Activated effector memory CD4-positive, alpha-beta T cell treated with anti-CD3 and anti-CD28 coated beads, Interleukin-2, amount 50 U/mL, for 16 hours (primary cell): ENCODE measurements at regions not wholly inside any gene's neighbourhood (a gene's known extent, or its start where the extent isn't known, plus 50 kb on each side); places are given as distances from the start of the nearest gene placed in this dataset.

ENCODE experiments used
- DNase-seq: peaks from one replicate; pipeline ENCODE4 v3.0.0-alpha.2; 2020

DNA sequence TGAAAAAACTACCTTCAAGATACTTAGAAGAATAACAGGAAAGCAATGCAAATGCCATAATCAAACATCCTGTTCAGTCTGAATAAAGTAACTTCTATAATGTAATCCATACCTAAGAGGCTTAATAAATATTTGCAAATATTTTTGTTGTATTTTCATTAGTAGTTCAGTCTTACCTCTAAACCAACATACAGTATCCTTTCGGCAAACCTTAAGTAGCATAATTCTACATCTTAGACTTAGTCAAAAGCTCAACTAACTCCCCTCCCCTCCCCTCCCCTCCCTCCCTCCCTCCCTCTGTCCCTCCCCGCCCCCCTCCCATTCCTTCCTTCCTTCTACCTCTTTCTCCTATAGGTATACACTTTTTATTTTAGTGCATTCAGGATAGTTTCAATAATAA lies 1373.2 kb downstream of the SUCLG1 start:
- no peak for DNase-seq

GRCh38 chr2:83081826-83082690 lies 1377.0 kb downstream of the SUCLG1 start:
- DNase-seq = no peak

DNA sequence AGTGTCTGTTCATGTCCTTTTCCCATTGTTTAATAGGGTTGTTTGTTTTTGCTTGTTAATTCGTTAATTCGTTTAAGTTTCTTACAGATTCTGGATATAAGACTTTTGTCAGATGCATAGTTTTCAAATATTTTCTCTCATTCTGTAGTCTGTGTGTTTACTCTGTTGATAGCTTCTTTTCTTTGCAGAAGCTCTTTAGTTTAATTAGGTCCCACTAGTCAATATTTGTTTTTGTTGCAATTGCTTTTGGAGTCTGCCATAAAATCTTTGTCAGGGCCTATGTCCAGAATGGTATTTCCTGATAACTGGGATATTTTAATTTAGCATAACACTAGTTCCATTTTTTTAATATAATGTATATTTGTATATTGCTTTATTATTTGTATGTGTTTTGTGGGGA lies 1380.1 kb downstream of the SUCLG1 start:
- DNase-seq = no peak

GRCh38 chr2:83072767-83073166 lies 1386.3 kb downstream of the SUCLG1 start:
- DNase-seq = no peak

GRCh38 chr2:83071914-83072313 lies 1387.2 kb downstream of the SUCLG1 start:
- no peak for DNase-seq

DNA sequence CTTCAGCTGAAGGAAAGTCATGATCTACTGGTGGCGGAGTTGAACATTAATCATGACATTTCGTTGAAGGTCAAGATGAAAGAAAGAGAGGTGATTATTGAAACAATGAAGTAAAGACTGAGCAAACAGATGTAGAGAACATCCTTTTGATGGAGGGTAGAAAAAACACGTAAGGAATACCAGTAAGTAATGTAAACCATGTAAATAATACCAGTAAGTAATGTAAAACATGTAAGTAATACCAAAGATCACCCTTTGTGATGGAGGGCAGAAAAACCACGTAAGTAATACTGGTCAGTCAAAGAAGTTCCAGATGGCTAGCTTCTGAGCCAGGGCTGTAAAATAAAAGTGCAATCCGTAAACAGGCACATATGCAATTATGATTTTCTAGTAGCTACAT lies 1387.7 kb downstream of the SUCLG1 start:
- DNase-seq = no peak

DNA sequence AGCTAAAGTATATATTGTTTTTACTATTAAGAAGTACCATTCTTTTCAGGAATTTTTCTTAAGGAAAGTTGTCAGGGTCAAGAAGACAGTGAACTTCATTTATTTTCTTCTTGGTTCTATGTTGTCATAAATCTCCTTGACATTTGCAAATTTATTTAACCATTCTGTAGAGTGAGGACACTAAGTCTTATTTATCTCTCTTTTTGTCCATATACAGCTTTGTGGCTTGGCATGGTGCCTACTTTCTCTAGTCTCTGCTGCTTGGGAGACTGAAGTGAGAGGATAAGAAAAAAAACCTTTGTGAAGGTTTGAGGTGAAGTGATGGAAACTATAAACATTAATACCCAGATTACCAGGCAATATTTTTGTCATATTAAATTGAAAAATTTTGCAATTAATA lies 1389.4 kb downstream of the SUCLG1 start:
- DNase-seq = no peak

DNA sequence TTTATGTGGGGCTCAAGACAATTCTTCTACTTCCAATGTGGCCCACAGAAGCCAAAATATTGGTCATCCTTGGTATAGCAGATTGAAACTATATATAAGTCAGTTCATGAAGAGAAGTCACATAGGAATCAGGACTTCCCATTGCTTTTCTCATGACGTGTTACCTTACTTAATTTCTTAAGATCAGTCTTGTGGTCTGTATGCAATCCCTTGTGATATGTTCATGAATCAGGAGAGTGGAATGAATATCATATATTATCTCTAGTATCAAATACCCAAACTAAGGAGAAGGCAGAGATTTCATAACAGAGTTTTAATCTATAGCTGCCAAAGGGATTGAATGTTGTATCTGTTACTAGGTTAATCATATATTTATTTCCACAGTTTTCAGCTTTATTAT lies 1390.4 kb downstream of the SUCLG1 start:
- DNase-seq = no peak

GRCh38 chr2:83067947-83068346 lies 1391.1 kb downstream of the SUCLG1 start:
- no peak for DNase-seq

DNA sequence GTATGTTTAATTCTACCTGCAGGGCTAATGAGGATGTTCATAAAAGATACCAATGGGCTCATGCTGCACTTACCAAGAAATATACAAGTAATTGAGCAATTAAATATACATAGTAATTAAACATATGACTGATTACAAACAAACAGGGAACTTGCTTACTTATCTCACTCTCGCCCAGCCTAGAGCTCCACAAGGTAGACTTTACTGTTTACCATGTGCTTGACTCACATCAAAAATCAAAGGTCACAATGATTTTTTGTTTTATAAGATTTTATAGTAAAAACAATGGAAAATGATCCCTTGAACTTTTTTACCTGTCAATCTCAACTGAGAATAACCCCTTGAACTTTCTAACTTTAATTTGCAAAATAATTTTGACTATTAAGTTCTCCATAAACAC lies 1395.1 kb downstream of the SUCLG1 start:
- DNase-seq = no peak

GRCh38 chr2:83063511-83063910 lies 1395.6 kb downstream of the SUCLG1 start:
- DNase-seq = no peak

GRCh38 chr2:83058683-83059082 lies 1400.4 kb downstream of the SUCLG1 start:
- no peak for DNase-seq

- DNase-seq = no peak
Measured at GRCh38 chr2:83055376-83056010, 1403.6 kb downstream of the SUCLG1 start.

DNA sequence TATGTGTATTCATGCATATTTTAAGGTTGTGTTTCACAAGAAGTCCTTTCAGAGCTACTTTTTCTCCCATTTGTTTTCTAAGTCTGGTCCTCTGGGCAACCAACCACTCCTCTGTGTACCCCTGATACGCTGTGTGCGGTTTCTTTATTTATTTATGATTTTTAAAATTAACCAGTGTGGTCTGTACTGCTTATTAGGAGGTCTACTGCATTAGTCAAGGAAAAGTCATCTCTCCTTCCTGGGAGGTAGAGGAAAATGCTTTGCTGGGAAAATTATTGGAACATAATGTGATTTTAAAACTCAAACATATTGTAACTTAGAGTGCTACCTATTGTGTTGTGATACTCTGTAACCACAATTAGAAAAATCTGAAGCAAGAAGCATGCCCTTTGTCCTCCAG lies 1404.3 kb downstream of the SUCLG1 start:
- DNase-seq = no peak

GRCh38 chr2:83051538-83052170 lies 1407.4 kb downstream of the SUCLG1 start:
- DNase-seq = no peak

GRCh38 chr2:83042053-83042452 lies 1417.0 kb downstream of the SUCLG1 start:
- no peak for DNase-seq

- no peak for DNase-seq
Measured at GRCh38 chr2:83022631-83023210, 1436.4 kb downstream of the SUCLG1 start.

- DNase-seq = no peak
Measured at GRCh38 chr2:83017366-83018090, 1441.6 kb downstream of the SUCLG1 start.

- no peak for DNase-seq
Measured at GRCh38 chr2:83016343-83017110, 1442.6 kb downstream of the SUCLG1 start.

DNA sequence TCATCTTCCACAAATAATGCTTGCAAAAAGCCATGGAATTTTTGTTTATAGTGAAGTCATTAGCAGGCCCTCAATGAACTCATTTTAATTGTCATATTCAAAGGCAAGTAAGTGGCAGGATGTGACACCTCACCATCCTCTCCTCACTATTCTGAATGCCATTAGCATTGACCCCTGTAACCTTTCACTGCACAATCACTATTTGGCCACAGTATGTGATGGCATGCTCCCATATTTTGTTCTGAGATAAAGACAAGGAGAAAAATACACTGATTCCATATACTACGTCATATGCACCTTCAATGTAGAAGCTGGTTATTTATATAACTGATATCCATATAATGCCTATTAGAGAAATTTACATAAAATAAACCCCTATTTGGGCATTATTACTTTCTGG lies 1443.2 kb downstream of the SUCLG1 start:
- DNase-seq = no peak

- DNase-seq = no peak
Measured at GRCh38 chr2:83015035-83015715, 1443.9 kb downstream of the SUCLG1 start.

DNA sequence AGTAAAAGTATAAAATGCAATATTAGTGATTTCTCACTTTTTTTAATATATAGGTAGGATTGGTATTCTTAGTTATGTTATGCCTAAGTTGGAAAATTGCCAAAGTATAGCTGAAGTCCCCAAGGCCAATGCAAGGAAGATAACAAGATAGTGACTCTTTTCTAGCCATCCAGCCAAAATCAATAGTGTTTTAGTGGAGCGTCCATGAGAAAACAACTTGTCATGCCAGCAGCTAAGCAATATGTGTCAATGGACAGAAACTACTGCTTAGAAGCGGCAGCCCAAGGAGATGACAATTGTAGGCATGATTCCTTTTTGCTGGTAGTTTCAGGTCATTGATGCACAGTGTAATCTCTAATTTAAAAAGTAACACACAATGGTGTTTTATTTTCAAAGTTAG lies 1444.6 kb downstream of the SUCLG1 start:
- DNase-seq = no peak
